K562 (cell line): ENCODE measurements at regions not wholly inside any gene's neighbourhood (a gene's known extent, or its start where the extent isn't known, plus 50 kb on each side); places are given as distances from the start of the nearest gene placed in this dataset.

Experiments used
- ATAC-seq: fragments of 200-7000 bp; cut with Tn5 transposase; 3 replicates; pipeline ENCODE4 v1.9.1; 2020; ENCODE audit warnings: moderate library complexity
- BruUV-seq: library from RNA; stranded (reverse); fragments of 400-500 nt; replicated peaks from 2 replicates; lab custom pipeline; 2021; lab: Mats Ljungman, UMichigan
- CTCF ChIA-PET: fragments of 300-600 bp; formaldehyde crosslinking; extraction: SDS; loops from one replicate; lab custom pipeline; 2021; ENCODE audit warnings: low intra/inter-chr PET ratio; lab: Yijun Ruan, JAX
- POLR2A ChIA-PET: fragments of 300-600, 350-650 bp; sonication (Branson Sonifier 250); formaldehyde crosslinking; extraction: SDS; loops from one replicate; lab custom pipeline; 2021; ENCODE audit warnings: antibody characterized with exemption, inconsistent platforms; lab: Yijun Ruan, JAX
- DNase-seq, 4 experiments: peaks; one replicate each; pipeline versions ENCODE4 v3.0.0 to v3.0.0-alpha.2; 2011 to 2018; ENCODE audit warnings: low spot score in 3 of 4, mixed read lengths in 3 of 4; ENCODE audit errors: extremely low read depth in 1 of 4
- FAIRE-seq: peaks from 2 replicates; lab custom pipeline; 2011; peaks lifted over from hg19 to GRCh38; lab: Jason Lieb, UNC
- H2AFZ ChIP-seq: 2 replicates; pipeline ENCODE4 v1.6.0; 2011; ENCODE audit warnings: low read depth, low read length, control low read depth, inconsistent platforms
- H3K27ac ChIP-seq: fragments of 200-600 bp; 3 replicates; pipeline ENCODE4 v1.8.0; 2011; ENCODE audit warnings: low read depth, mild to moderate bottlenecking, control low read depth, inconsistent platforms, low read length, moderate library complexity, mixed read lengths; ENCODE audit errors: extremely low read depth
- H3K27me3 ChIP-seq, 2 experiments: fragments of 300-600 bp in 1 of 2; 2 replicates in 1 of 2; 3 replicates in 1 of 2; pipeline versions ENCODE4 v1.6.0 to v1.8.0; 2011; ENCODE audit warnings: inconsistent platforms in 2 of 2, low read length in 2 of 2, mild to moderate bottlenecking in 1 of 2, mixed read lengths in 1 of 2, moderate library complexity in 1 of 2; ENCODE audit not compliant: control insufficient read depth in 2 of 2, insufficient read depth in 2 of 2
- H3K36me3 ChIP-seq: fragments of 300-600 bp; 3 replicates; pipeline ENCODE4 v1.8.0; 2011; ENCODE audit warnings: mild to moderate bottlenecking, low read length, inconsistent platforms; ENCODE audit not compliant: control insufficient read depth, insufficient read depth
- H3K4me1 ChIP-seq, 2 experiments: fragments of 200-600 bp in 1 of 2; replicated peaks in 1 of 2; 2 replicates in 1 of 2; 3 replicates in 1 of 2; pipeline versions ENCODE4 v1.5.1 to v1.8.0; 2011; ENCODE audit warnings: inconsistent platforms in 2 of 2, low read length in 2 of 2, mild to moderate bottlenecking in 1 of 2, mixed read lengths in 1 of 2, moderate library complexity in 1 of 2; ENCODE audit not compliant: control insufficient read depth in 2 of 2, insufficient read depth in 2 of 2
- H3K4me2 ChIP-seq: 2 replicates; pipeline ENCODE4 v1.6.1; 2011; ENCODE audit warnings: low read length, control low read depth, inconsistent platforms, mixed read lengths; ENCODE audit not compliant: insufficient read depth
- H3K4me3 ChIP-seq: fragments of 200-600 bp; sonication (generic), shearing (Covaris generic); 2 replicates; pipeline ENCODE4 v1.5.1; 2016; ENCODE audit warnings: control low read depth, inconsistent platforms
- H3K79me2 ChIP-seq: fragments of 200-600 bp; 3 replicates; pipeline ENCODE4 v1.8.0; 2011; ENCODE audit warnings: low read length, inconsistent platforms; ENCODE audit not compliant: control insufficient read depth, insufficient read depth
- H3K9ac ChIP-seq, 2 experiments: 2 replicates each; pipeline versions ENCODE4 v1.6.0 to v1.6.1; 2011; ENCODE audit warnings: low read depth in 2 of 2, low read length in 2 of 2, control low read depth in 1 of 2, inconsistent platforms in 1 of 2, mild to moderate bottlenecking in 1 of 2, mixed read lengths in 1 of 2; ENCODE audit not compliant: insufficient read depth in 1 of 2
- H3K9me1 ChIP-seq: one replicate; pipeline ENCODE4 v1.6.0; 2011; ENCODE audit warnings: inconsistent platforms, mild to moderate bottlenecking, low read length, moderate library complexity; ENCODE audit not compliant: control insufficient read depth, insufficient read depth
- H3K9me3 ChIP-seq: replicated peaks from 2 replicates; pipeline ENCODE4 v1.5.1; 2011; ENCODE audit warnings: low read depth, low read length, inconsistent platforms; ENCODE audit not compliant: control insufficient read depth, insufficient read depth
- H4K20me1 ChIP-seq: replicated peaks from 2 replicates; pipeline ENCODE4 v1.6.1; 2011; ENCODE audit warnings: low read length, inconsistent platforms, mixed read lengths; ENCODE audit not compliant: control insufficient read depth, insufficient read depth
- ATF6 ChIP-seq: sonication (generic); formaldehyde crosslinking; IDR thresholded peaks from 2 replicates; pipeline ENCODE4 v1.4.0; 2020; ENCODE audit warnings: mild to moderate bottlenecking, missing genetic modification reagents
- CHD4 ChIP-seq: fragments of 200-600 bp; sonication (generic); IDR thresholded peaks from 3 replicates; pipeline ENCODE4 v1.6.1; 2012; ENCODE audit warnings: low read depth, mild to moderate bottlenecking, mixed read lengths, low read length, inconsistent platforms; ENCODE audit not compliant: insufficient read depth, insufficient replicate concordance, poor library complexity, severe bottlenecking
- EHMT2 ChIP-seq: fragments of 450-650 bp; IDR thresholded peaks from 2 replicates; pipeline ENCODE4 v1.6.1; 2018; ENCODE audit warnings: antibody characterized with exemption
- ELF2 ChIP-seq: fragments of 250-450 bp; sonication (Bioruptor Pico); IDR thresholded peaks from 2 replicates; pipeline ENCODE4 v1.5.0; 2021; ENCODE audit warnings: mild to moderate bottlenecking
- EP400 ChIP-seq: fragments of 450-650 bp; IDR thresholded peaks from 2 replicates; pipeline ENCODE4 v1.6.1; 2017; ENCODE audit warnings: antibody characterized with exemption, mild to moderate bottlenecking, moderate library complexity
- MTA2 ChIP-seq: fragments of 450-650 bp; IDR thresholded peaks from 2 replicates; pipeline ENCODE4 v1.6.1; 2016; ENCODE audit warnings: low read depth
- NCOA4 ChIP-seq: fragments of 450-650 bp; IDR thresholded peaks from 2 replicates; pipeline ENCODE4 v1.6.1; 2018; ENCODE audit warnings: mild to moderate bottlenecking; ENCODE audit not compliant: partially characterized antibody
- NONO ChIP-seq, 2 experiments: fragments of 200-400 bp in 1 of 2; fragments of 450-650 bp in 1 of 2; formaldehyde crosslinking in 1 of 2; IDR thresholded peaks; 2 replicates each; pipeline ENCODE4 v1.6.1; 2017; ENCODE audit warnings: low read depth in 2 of 2, mild to moderate bottlenecking in 2 of 2, moderate library complexity in 2 of 2, low read length in 1 of 2
- NUFIP1 ChIP-seq: fragments of 450-650 bp; IDR thresholded peaks from 2 replicates; pipeline ENCODE4 v1.6.1; 2018; ENCODE audit not compliant: partially characterized antibody
- PHB2 ChIP-seq: fragments of 450-650 bp; IDR thresholded peaks from 2 replicates; pipeline ENCODE4 v1.6.1; 2017; ENCODE audit warnings: low read depth
- RBM17 ChIP-seq: fragments of 200-400 bp; formaldehyde crosslinking; IDR thresholded peaks from 2 replicates; pipeline ENCODE4 v1.6.1; 2017; ENCODE audit warnings: low read depth, mild to moderate bottlenecking, low read length, borderline replicate concordance
- TEAD1 ChIP-seq, 2 experiments: fragments of 450-650 bp in 1 of 2; sonication (generic) in 1 of 2; formaldehyde crosslinking; IDR thresholded peaks; 2 replicates each; pipeline versions ENCODE4 v1.4.0 to v1.8.0; 2020 to 2022; ENCODE audit warnings: mild to moderate bottlenecking in 2 of 2, missing genetic modification reagents in 1 of 2
- ZNF586 ChIP-seq: fragments of 450-650 bp; formaldehyde crosslinking; conservative IDR thresholded peaks from 2 replicates; pipeline ENCODE4 v1.4.0; 2020; ENCODE audit warnings: mild to moderate bottlenecking, moderate library complexity
- WGBS: fragments of 100-300 bp; shearing (Covaris generic); methylation state at CpG from one replicate; pipeline ENCODE4 v1.1.6; 2016; ENCODE audit warnings: low coverage, mixed read lengths; ENCODE audit not compliant: insufficient coverage; ENCODE audit errors: missing lambda C conversion rate; 5-methylcytosine and 5-hydroxymethylcytosine counted together
- in situ Hi-C: fragments of 300-500 bp; cut with MboI; formaldehyde crosslinking; loops from 4 replicates; pipeline ENCODE4 v1.15.0; 2018; ENCODE audit warnings: inconsistent platforms, mixed read lengths
- intact Hi-C: fragments of 100-400 bp; cut with micrococcal nuclease; formaldehyde crosslinking; loops from 2 replicates; pipeline ENCODE4 v1.14.2; 2022
- TF ChIP-seq, protein P1 (sequence below): sonication (generic); formaldehyde crosslinking; IDR thresholded peaks from 2 replicates; pipeline ENCODE4 v1.5.0; 2020; ENCODE audit warnings: missing genetic modification reagents
- TF ChIP-seq, protein P2 (sequence below): fragments of 250-450 bp; sonication (Bioruptor Pico); IDR thresholded peaks from 2 replicates; pipeline ENCODE4 v1.5.0; 2021; ENCODE audit warnings: mild to moderate bottlenecking, borderline replicate concordance
- TF ChIP-seq, protein P3 (sequence below), 2 experiments: fragments of 450-650 bp in 1 of 2; sonication (generic) in 1 of 2; formaldehyde crosslinking in 1 of 2; IDR thresholded peaks in 1 of 2; conservative IDR thresholded peaks in 1 of 2; 2 replicates each; pipeline versions ENCODE4 v1.6.1 to v1.8.1; 2016 to 2023; ENCODE audit warnings: mild to moderate bottlenecking in 2 of 2, moderate library complexity in 2 of 2, inconsistent platforms in 1 of 2, missing genetic modification reagents in 1 of 2

DNA sequence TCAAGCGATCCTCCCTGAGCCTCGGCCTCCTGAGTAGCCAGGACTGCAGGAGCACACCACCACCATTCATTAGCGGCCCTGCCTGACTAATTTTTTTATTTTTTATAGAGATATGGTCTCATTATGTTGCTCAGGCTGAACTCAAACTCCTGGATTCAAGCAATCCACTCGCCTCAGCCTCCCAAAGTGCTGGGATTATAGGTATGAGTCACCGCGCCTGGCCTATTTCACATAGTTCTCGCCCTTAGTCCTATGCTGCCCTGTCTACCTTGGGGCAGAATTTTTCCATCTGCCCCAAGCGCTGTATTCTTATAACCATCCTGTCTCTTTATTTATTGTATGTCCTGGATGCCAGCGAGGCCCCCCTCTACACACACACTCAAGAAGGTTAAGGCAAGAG lies 50.9 kb upstream of the BCL2L14 start (continued):
- TF ChIP-seq PHB2 (no peak), TEAD1 (CRISPR knock-in tag; IDR thresholded peaks at IDR 0.05) (no peak), CHD4 (no peak), NUFIP1 (no peak), EHMT2 (no peak), ZNF586 (CRISPR knock-in tag) (no peak), RBM17 (no peak), EP400 (no peak)
- TF ChIP-seq, protein P1, sequence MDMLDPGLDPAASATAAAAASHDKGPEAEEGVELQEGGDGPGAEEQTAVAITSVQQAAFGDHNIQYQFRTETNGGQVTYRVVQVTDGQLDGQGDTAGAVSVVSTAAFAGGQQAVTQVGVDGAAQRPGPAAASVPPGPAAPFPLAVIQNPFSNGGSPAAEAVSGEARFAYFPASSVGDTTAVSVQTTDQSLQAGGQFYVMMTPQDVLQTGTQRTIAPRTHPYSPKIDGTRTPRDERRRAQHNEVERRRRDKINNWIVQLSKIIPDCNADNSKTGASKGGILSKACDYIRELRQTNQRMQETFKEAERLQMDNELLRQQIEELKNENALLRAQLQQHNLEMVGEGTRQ (CRISPR knock-in tag) = no peak

DNA sequence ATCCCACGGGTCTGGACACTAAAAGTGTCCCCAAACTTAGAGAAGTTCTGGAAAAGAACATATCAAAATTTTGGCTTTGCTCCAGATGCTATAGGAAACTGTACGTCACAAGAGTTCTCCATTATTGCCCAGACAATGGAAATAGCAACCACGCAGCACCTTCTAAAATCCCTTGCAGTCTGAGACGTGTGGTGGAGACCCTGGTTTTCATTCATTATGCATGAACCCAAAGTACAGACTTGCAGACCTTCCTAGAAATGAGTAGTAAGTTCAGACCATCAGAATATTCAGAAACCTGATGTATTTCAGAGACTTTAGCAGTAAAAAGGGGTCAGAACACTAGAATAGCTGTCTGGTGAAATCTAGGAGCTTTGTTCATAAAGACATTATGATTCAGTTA lies 50.0 kb upstream of the BCL2L14 start:
- intact Hi-C loops = no loop called here
- POLR2A ChIA-PET = no interaction called here
- Histone ChIP-seq H3K9ac (no peak overlapping the region), H3K27ac (no peak overlapping the region), H3K4me3 (no peak overlapping the region), H3K9me1 (no peaks in the 10 kb centered on the region), H3K9me3 (no peaks in the 10 kb centered on the region), H3K36me3 (no peaks in the 10 kb centered on the region), H3K27me3 (peaks cover 5 to 26% of the 10 kb centered on the region in 2 experiments; a peak in 4 of 5 replicates), H2AFZ (no peak overlapping the region), H3K4me1 (no peaks in the 10 kb centered on the region; a peak in 1 of 5 replicates), H3K4me2 (no peak overlapping the region), H4K20me1 (no peaks in the 10 kb centered on the region), H3K79me2 (no peaks in the 10 kb centered on the region)
- no peak for FAIRE-seq
- no peak for ATAC-seq
- in situ Hi-C loops = no loop called here
- WGBS = 0% methylated on average over 3 of the region's 4 CpGs
- BruUV-seq = no TSS peak
- CTCF ChIA-PET = no interaction called here
- DNase-seq = no peak
- TF ChIP-seq ELF2 (CRISPR knock-in tag) (no peak), NCOA4 (no peak), ATF6 (CRISPR knock-in tag) (no peak), MTA2 (no peak), NONO (IDR thresholded peaks at IDR 0.05; ENCODE audit: low read depth in 2 of 2, low read length in 1 of 2) (no peak)
- TF ChIP-seq, protein P2, sequence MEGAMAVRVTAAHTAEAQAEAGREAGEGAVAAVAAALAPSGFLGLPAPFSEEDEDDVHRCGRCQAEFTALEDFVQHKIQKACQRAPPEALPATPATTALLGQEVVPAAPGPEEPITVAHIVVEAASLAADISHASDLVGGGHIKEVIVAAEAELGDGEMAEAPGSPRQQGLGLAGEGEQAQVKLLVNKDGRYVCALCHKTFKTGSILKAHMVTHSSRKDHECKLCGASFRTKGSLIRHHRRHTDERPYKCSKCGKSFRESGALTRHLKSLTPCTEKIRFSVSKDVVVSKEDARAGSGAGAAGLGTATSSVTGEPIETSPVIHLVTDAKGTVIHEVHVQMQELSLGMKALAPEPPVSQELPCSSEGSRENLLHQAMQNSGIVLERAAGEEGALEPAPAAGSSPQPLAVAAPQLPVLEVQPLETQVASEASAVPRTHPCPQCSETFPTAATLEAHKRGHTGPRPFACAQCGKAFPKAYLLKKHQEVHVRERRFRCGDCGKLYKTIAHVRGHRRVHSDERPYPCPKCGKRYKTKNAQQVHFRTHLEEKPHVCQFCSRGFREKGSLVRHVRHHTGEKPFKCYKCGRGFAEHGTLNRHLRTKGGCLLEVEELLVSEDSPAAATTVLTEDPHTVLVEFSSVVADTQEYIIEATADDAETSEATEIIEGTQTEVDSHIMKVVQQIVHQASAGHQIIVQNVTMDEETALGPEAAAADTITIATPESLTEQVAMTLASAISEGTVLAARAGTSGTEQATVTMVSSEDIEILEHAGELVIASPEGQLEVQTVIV = no peak
- TF ChIP-seq, protein P3, sequence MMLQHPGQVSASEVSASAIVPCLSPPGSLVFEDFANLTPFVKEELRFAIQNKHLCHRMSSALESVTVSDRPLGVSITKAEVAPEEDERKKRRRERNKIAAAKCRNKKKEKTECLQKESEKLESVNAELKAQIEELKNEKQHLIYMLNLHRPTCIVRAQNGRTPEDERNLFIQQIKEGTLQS (IDR thresholded peaks at IDR 0.05) = no peak
- TF ChIP-seq, protein P3 (CRISPR knock-in tag; conservative IDR thresholded peaks at IDR 0.05) = no peak
